Stimulated activated naive CD8-positive, alpha-beta T cell treated with anti-CD3 and anti-CD28 coated beads, Interleukin-15, Interleukin-2, amounts not matched to agents 100 ng/mL and 50 ng/mL, for 24 hours (primary cell): ENCODE measurements at regions not wholly inside any gene's neighbourhood (a gene's known extent, or its start where the extent isn't known, plus 50 kb on each side); places are given as distances from the start of the nearest gene placed in this dataset.

ENCODE experiments used
- H3K27ac Mint-ChIP-seq: one replicate; pipeline ENCODE4 v1.8.0; 2021; ENCODE audit warnings: mild to moderate bottlenecking, mixed read lengths
- H3K27me3 Mint-ChIP-seq: one replicate; pipeline ENCODE4 v1.8.0; 2021; ENCODE audit warnings: mixed read lengths
- H3K36me3 Mint-ChIP-seq: one replicate; pipeline ENCODE4 v1.8.0; 2021; ENCODE audit warnings: low read depth, mixed read lengths
- H3K4me1 Mint-ChIP-seq: one replicate; pipeline ENCODE4 v1.8.0; 2021; ENCODE audit warnings: low read depth, mixed read lengths
- H3K4me3 Mint-ChIP-seq: one replicate; pipeline ENCODE4 v1.8.0; 2021; ENCODE audit warnings: mild to moderate bottlenecking, mixed read lengths
- H3K9me3 Mint-ChIP-seq: one replicate; pipeline ENCODE4 v1.8.0; 2021; ENCODE audit warnings: mixed read lengths

GRCh38 chr6:88558981-88559380 is 392.8 kb upstream of the CNR1 start:
- H3K36me3 Mint-ChIP-seq: no peaks in the 10 kb centered on the region
- no peaks in the 10 kb centered on the region for H3K4me1 Mint-ChIP-seq
- H3K27me3 Mint-ChIP-seq: no peaks in the 10 kb centered on the region
- no peaks in the 10 kb centered on the region for H3K9me3 Mint-ChIP-seq
- no peak overlapping the region for H3K4me3 Mint-ChIP-seq
- H3K27ac Mint-ChIP-seq: no peak overlapping the region

- Mint-ChIP-seq H3K27ac (no peak overlapping the region), H3K27me3 (peaks cover 5% of the 10 kb centered on the region), H3K36me3 (no peaks in the 10 kb centered on the region), H3K9me3 (no peaks in the 10 kb centered on the region), H3K4me1 (no peaks in the 10 kb centered on the region), H3K4me3 (no peak overlapping the region)
Observed at GRCh38 chr6:88556663-88557062, 390.5 kb upstream of the CNR1 start.

GRCh38 chr6:88548891-88549505 is 382.9 kb upstream of the CNR1 start:
- H3K4me1 Mint-ChIP-seq: peaks cover 14% of the 10 kb centered on the region
- H3K4me3 Mint-ChIP-seq: no peak overlapping the region
- H3K27ac Mint-ChIP-seq: no peak overlapping the region
- peaks cover 11% of the 10 kb centered on the region for H3K27me3 Mint-ChIP-seq
- no peaks in the 10 kb centered on the region for H3K36me3 Mint-ChIP-seq
- H3K9me3 Mint-ChIP-seq: peaks cover 8% of the 10 kb centered on the region

- Mint-ChIP-seq H3K27me3 (peaks cover 11% of the 10 kb centered on the region), H3K36me3 (no peaks in the 10 kb centered on the region), H3K4me1 (peaks cover 14% of the 10 kb centered on the region), H3K27ac (peak overlapping the region; percentile 24), H3K9me3 (peaks cover 8% of the 10 kb centered on the region), H3K4me3 (no peak overlapping the region)
Observed at GRCh38 chr6:88547768-88548167, 381.6 kb upstream of the CNR1 start.

GRCh38 chr6:88545991-88546390 is 379.8 kb upstream of the CNR1 start:
- Mint-ChIP-seq H3K9me3 (peaks cover 8% of the 10 kb centered on the region), H3K27ac (no peak overlapping the region), H3K4me3 (no peak overlapping the region), H3K36me3 (no peaks in the 10 kb centered on the region), H3K4me1 (peaks cover 14% of the 10 kb centered on the region), H3K27me3 (peaks cover 3% of the 10 kb centered on the region)

- no peak overlapping the region for H3K4me3 Mint-ChIP-seq
- peaks cover 8% of the 10 kb centered on the region for H3K9me3 Mint-ChIP-seq
- H3K36me3 Mint-ChIP-seq: no peaks in the 10 kb centered on the region
- peaks cover 14% of the 10 kb centered on the region for H3K4me1 Mint-ChIP-seq
- H3K27me3 Mint-ChIP-seq: peaks cover 5% of the 10 kb centered on the region
- H3K27ac Mint-ChIP-seq: no peak overlapping the region
Observed at GRCh38 chr6:88544986-88545612, 379.0 kb upstream of the CNR1 start.

- Mint-ChIP-seq H3K36me3 (no peaks in the 10 kb centered on the region), H3K9me3 (no peaks in the 10 kb centered on the region), H3K27me3 (peaks cover 32% of the 10 kb centered on the region), H3K4me3 (no peak overlapping the region), H3K27ac (no peak overlapping the region), H3K4me1 (no peaks in the 10 kb centered on the region)
Observed at GRCh38 chr6:88539295-88539764, 373.2 kb upstream of the CNR1 start.

GRCh38 chr6:88538840-88539239 is 372.7 kb upstream of the CNR1 start:
- no peak overlapping the region for H3K4me3 Mint-ChIP-seq
- no peaks in the 10 kb centered on the region for H3K9me3 Mint-ChIP-seq
- H3K4me1 Mint-ChIP-seq: no peaks in the 10 kb centered on the region
- H3K27ac Mint-ChIP-seq: no peak overlapping the region
- peaks cover 35% of the 10 kb centered on the region for H3K27me3 Mint-ChIP-seq
- no peaks in the 10 kb centered on the region for H3K36me3 Mint-ChIP-seq

GRCh38 chr6:88538130-88538706 is 372.1 kb upstream of the CNR1 start:
- no peak overlapping the region for H3K4me3 Mint-ChIP-seq
- no peaks in the 10 kb centered on the region for H3K36me3 Mint-ChIP-seq
- H3K27ac Mint-ChIP-seq: no peak overlapping the region
- no peaks in the 10 kb centered on the region for H3K9me3 Mint-ChIP-seq
- H3K4me1 Mint-ChIP-seq: no peaks in the 10 kb centered on the region
- H3K27me3 Mint-ChIP-seq: peaks cover 35% of the 10 kb centered on the region

- Mint-ChIP-seq H3K27ac (no peak overlapping the region), H3K36me3 (no peaks in the 10 kb centered on the region), H3K4me3 (no peak overlapping the region), H3K4me1 (no peaks in the 10 kb centered on the region), H3K27me3 (peaks cover 33% of the 10 kb centered on the region), H3K9me3 (no peaks in the 10 kb centered on the region)
Observed at GRCh38 chr6:88536071-88536625, 370.0 kb upstream of the CNR1 start.

- Mint-ChIP-seq H3K9me3 (no peaks in the 10 kb centered on the region), H3K27ac (no peak overlapping the region), H3K4me1 (no peaks in the 10 kb centered on the region), H3K36me3 (no peaks in the 10 kb centered on the region), H3K4me3 (no peak overlapping the region), H3K27me3 (peaks cover 30% of the 10 kb centered on the region)
Observed at GRCh38 chr6:88535306-88535705, 369.2 kb upstream of the CNR1 start.

- Mint-ChIP-seq H3K9me3 (no peaks in the 10 kb centered on the region), H3K36me3 (no peaks in the 10 kb centered on the region), H3K4me3 (no peak overlapping the region), H3K4me1 (no peaks in the 10 kb centered on the region), H3K27me3 (peaks cover 20% of the 10 kb centered on the region), H3K27ac (no peak overlapping the region)
Observed at GRCh38 chr6:88532241-88532860, 366.2 kb upstream of the CNR1 start.

- Mint-ChIP-seq H3K27me3 (peaks cover 5% of the 10 kb centered on the region), H3K4me3 (no peak overlapping the region), H3K27ac (no peak overlapping the region), H3K36me3 (no peaks in the 10 kb centered on the region), H3K4me1 (no peaks in the 10 kb centered on the region), H3K9me3 (peaks cover 7% of the 10 kb centered on the region)
Observed at GRCh38 chr6:88529726-88530125, 363.6 kb upstream of the CNR1 start.

GRCh38 chr6:88520445-88520844 is 354.3 kb upstream of the CNR1 start:
- H3K4me3 Mint-ChIP-seq: no peak overlapping the region
- H3K27ac Mint-ChIP-seq: no peak overlapping the region
- H3K27me3 Mint-ChIP-seq: peaks cover 13% of the 10 kb centered on the region
- H3K36me3 Mint-ChIP-seq: peaks cover 3% of the 10 kb centered on the region
- no peaks in the 10 kb centered on the region for H3K4me1 Mint-ChIP-seq
- peaks cover 9% of the 10 kb centered on the region for H3K9me3 Mint-ChIP-seq

GRCh38 chr6:88520017-88520338 is 353.8 kb upstream of the CNR1 start:
- no peak overlapping the region for H3K4me3 Mint-ChIP-seq
- peaks cover 13% of the 10 kb centered on the region for H3K27me3 Mint-ChIP-seq
- H3K4me1 Mint-ChIP-seq: no peaks in the 10 kb centered on the region
- H3K9me3 Mint-ChIP-seq: peaks cover 9% of the 10 kb centered on the region
- H3K36me3 Mint-ChIP-seq: peaks cover 3% of the 10 kb centered on the region
- H3K27ac Mint-ChIP-seq: no peak overlapping the region
